ENCODE measurements at regions not wholly inside any gene's neighbourhood (a gene's known extent, or its start where the extent isn't known, plus 50 kb on each side); places are given as distances from the start of the nearest gene placed in this dataset.

DNA sequence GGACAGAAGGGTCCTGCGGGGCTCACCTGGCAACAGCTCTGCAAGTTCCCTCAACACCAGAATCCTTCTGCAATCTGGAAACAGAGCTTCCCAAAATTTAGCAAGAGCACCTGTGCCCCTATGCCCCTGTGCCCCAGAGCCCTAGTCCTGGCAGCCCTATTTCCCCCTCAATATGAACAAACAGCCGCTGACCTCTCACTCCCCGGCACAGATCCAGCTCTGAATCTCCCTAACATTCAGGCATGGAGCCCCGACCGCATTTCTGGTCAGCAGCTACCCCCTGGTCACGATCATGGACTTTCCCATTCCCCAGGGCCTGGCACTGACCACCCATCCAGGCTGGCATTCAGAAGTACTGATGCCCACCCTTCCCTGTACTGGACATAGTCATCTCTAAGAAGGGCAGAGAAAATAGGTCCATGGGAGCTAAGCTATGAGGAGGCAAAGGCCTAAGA lies 110.8 kb upstream of the SMURF2 start:
- TF ChIP-seq, protein P1, sequence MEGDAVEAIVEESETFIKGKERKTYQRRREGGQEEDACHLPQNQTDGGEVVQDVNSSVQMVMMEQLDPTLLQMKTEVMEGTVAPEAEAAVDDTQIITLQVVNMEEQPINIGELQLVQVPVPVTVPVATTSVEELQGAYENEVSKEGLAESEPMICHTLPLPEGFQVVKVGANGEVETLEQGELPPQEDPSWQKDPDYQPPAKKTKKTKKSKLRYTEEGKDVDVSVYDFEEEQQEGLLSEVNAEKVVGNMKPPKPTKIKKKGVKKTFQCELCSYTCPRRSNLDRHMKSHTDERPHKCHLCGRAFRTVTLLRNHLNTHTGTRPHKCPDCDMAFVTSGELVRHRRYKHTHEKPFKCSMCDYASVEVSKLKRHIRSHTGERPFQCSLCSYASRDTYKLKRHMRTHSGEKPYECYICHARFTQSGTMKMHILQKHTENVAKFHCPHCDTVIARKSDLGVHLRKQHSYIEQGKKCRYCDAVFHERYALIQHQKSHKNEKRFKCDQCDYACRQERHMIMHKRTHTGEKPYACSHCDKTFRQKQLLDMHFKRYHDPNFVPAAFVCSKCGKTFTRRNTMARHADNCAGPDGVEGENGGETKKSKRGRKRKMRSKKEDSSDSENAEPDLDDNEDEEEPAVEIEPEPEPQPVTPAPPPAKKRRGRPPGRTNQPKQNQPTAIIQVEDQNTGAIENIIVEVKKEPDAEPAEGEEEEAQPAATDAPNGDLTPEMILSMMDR (conservative IDR thresholded peaks at IDR 0.05; ENCODE audit: low read length): no peak
- TF ChIP-seq EZH2phosphoT487 (IDR thresholded peaks at IDR 0.05; ENCODE audit: borderline replicate concordance, low read depth, low read length): no peak
